GM12878 (cell line): ENCODE measurements at regions not wholly inside any gene's neighbourhood (a gene's known extent, or its start where the extent isn't known, plus 50 kb on each side); places are given as distances from the start of the nearest gene placed in this dataset.

ENCODE experiments used
- CTCF ChIP-seq, 3 experiments: IDR thresholded peaks in 2 of 3; conservative IDR thresholded peaks in 1 of 3; 2 replicates each; pipeline ENCODE4 v1.5.1; 2011; ENCODE audit warnings: low read depth in 3 of 3, low read length in 3 of 3, mild to moderate bottlenecking in 3 of 3, control low read depth in 2 of 3, moderate library complexity in 2 of 3, inconsistent platforms in 1 of 3, mixed read lengths in 1 of 3; ENCODE audit not compliant: control insufficient read depth in 2 of 3, insufficient read depth in 1 of 3; ENCODE audit errors: extremely low read depth in 1 of 3
- NFYB ChIP-seq: IDR thresholded peaks from 2 replicates; pipeline ENCODE4 v1.6.1; 2011; ENCODE audit warnings: low read depth, mild to moderate bottlenecking, low read length, improper control_type of control experiment, moderate library complexity; ENCODE audit not compliant: insufficient read depth
- RFX5 ChIP-seq: IDR thresholded peaks from 2 replicates; pipeline ENCODE4 v1.6.1; 2011; ENCODE audit warnings: low read depth, low read length, improper control_type of control experiment
- SRF ChIP-seq, 2 experiments: IDR thresholded peaks; 2 replicates each; pipeline ENCODE4 v1.6.1; 2011; ENCODE audit warnings: low read depth in 2 of 2, low read length in 2 of 2, mild to moderate bottlenecking in 1 of 2, moderate library complexity in 1 of 2
- YY1 ChIP-seq: IDR thresholded peaks from 2 replicates; pipeline ENCODE4 v1.6.1; 2011; ENCODE audit warnings: low read depth, mild to moderate bottlenecking, low read length
- TF ChIP-seq, protein P1 (sequence below): IDR thresholded peaks from 2 replicates; pipeline ENCODE4 v1.6.1; 2011; ENCODE audit warnings: low read depth, mild to moderate bottlenecking, low read length, moderate library complexity, borderline replicate concordance; ENCODE audit errors: extremely low read depth

DNA sequence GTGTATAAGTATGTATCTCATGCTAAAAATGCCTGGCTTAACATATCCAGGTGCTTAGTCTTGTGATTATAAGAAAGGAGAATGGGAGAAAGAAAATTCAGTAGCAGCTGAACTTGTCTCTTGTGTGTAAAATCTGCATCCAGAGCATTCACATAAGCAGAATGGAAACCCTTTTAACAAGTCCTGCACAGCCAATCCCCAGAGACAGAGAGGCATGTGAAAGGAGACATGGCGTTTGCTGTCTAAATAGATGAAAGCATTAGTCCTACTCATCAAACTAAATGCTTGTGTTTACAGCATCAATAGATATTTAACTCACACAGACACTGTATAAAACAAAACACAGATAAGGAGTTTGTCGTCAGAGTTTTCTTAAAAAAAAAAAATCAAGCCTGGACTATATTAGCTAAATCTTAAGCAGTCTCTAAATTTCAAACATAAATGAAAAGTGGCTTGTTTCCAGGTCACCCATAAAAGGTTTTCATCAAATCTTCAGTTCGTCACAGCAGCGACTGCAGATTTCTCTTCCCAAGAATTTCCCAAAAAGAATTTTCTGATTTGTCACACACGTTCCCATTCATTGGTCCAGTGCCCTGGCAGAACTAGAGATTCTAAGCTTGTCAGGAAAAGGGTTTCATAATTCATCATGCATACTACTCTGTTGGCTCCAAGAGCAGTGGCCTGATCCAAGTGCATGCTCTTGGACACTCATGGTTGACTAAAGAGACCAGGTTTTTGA lies 249.2 kb downstream of the BTG1 start:
- no peak for TF ChIP-seq CTCF (IDR thresholded peaks at IDR 0.05 in 2 of 3, conservative IDR thresholded peaks at IDR 0.05 in 1 of 3; ENCODE audit: control insufficient read depth in 2 of 3, extremely low read depth in 1 of 3, insufficient read depth in 1 of 3, low read depth in 3 of 3, low read length in 3 of 3)
- no peak for TF ChIP-seq NFYB
- TF ChIP-seq, protein P1, sequence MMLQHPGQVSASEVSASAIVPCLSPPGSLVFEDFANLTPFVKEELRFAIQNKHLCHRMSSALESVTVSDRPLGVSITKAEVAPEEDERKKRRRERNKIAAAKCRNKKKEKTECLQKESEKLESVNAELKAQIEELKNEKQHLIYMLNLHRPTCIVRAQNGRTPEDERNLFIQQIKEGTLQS, result no peak
- no peak for TF ChIP-seq SRF (IDR thresholded peaks at IDR 0.05; ENCODE audit: low read depth in 2 of 2, low read length in 2 of 2)
- no peak for TF ChIP-seq YY1
- TF ChIP-seq RFX5, result no peak
